ENCODE measurements at regions not wholly inside any gene's neighbourhood (a gene's known extent, or its start where the extent isn't known, plus 50 kb on each side); places are given as distances from the start of the nearest gene placed in this dataset.

DNA sequence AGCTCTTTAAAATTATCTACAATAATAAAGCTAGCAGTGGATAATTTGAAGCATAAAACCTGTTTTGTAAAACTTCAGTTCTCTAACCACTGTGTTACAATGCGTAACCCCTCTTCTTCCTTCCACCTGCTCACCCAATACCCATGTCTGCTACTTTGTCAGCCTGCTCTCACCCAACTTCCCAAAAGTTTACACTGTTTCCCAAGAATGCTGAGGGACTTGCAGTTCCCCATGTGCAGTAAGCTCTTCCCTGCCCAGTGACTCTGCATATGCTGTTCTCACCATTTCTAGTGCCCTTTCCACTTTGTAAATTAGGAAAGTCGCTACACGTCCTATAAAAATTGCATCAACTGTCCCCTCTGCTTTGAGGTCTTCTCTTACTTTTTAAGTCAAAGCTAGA, 315.9 kb upstream of the SEMA6D start:
- H3K4me1 ChIP-seq (replicated peaks in 1 of 2), result peaks cover 26 to 36% of the 10 kb centered on the region in 2 donors
- ATAC-seq (replicated peaks in 6 of 8), result no peak
- 60 to 100% (median 93%) methylated on average over 1 to 3 of the region's 3 CpGs for WGBS, 10 experiments
- H3K4me3 ChIP-seq, result no peak overlapping the region
- in situ Hi-C loops (cut with MboI; ENCODE audit: low pct_unique_long_range_greater_than_20kb in 2 of 9, low sequenced_read_pairs in 9 of 9, unreplicated experiment in 9 of 9), result no loop called here
- H3K27ac ChIP-seq, result no peak overlapping the region

DNA sequence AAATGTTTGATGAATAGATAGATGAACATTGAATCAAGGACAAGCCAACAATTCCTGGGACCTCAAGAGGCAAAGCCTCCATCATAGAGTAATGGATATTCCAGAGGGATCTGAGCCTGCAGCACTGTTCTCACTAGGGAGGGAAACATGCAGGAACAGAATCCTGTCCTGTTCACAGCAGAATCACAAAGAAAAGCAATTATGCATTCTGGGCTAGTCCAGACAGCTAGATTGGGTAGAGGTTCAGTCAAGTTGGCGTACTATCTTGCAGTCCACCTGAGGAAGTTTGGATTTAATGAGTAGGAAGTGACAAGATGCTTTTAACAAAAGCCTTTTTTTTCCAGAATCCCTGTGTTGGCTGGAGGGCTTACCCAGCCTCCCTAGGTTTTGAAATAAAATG, 314.5 kb upstream of the SEMA6D start:
- in situ Hi-C loops (cut with MboI; ENCODE audit: low pct_unique_long_range_greater_than_20kb in 2 of 9, low sequenced_read_pairs in 9 of 9, unreplicated experiment in 9 of 9), result no loop called here
- ATAC-seq (replicated peaks in 6 of 8), result peak in 2 of 8 experiments; percentile 35 to 44
- WGBS, 10 experiments, result 83 to 100% (median 100%) methylated on average over 1 of the region's 1 CpG; no CpG with 5 or more reads in 2 of the 10 experiments

DNA sequence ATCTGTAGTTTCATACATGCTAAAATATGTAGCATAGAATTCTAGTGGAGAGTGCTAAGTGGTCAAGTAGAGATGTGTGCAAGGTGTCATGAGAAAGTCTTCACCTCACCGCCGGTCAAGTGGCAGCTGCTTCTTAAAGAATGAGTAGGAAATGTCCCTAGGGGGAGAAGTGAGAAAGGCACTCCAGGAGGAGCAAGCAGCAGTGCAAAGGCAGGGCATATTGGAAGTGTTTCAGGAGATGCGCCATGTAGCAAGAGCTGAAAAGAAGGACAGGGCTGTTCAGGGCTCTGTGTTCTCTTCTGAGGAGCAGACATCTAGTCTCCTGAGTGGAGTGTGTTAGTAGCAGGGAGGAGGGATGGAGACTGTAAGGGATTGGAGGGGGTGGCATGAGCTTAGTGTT, 312.4 kb upstream of the SEMA6D start:
- 83 to 100% (median 100%) methylated on average over 1 to 3 of the region's 3 CpGs; no CpG with 5 or more reads in 3 of the 10 experiments for WGBS, 10 experiments
- in situ Hi-C loops (cut with MboI; ENCODE audit: low pct_unique_long_range_greater_than_20kb in 2 of 9, low sequenced_read_pairs in 9 of 9, unreplicated experiment in 9 of 9), result no loop called here
- H3K4me1 ChIP-seq (replicated peaks in 1 of 2), result peaks cover 27 to 34% of the 10 kb centered on the region in 2 donors
- H3K27ac ChIP-seq, result no peak overlapping the region
- ATAC-seq (replicated peaks in 6 of 8), result peak in 7 of 8 experiments; percentile 12 to 35 (median 23)
- no peak overlapping the region for H3K4me3 ChIP-seq

More for the DNA sequence above, 314.5 kb upstream of the SEMA6D start:
- Histone ChIP-seq H3K4me1 (replicated peaks in 1 of 2) (peaks cover 29 to 37% of the 10 kb centered on the region in 2 donors), H3K4me3 (no peak overlapping the region), H3K27ac (no peak overlapping the region)

- in situ Hi-C loops (cut with MboI; ENCODE audit: low pct_unique_long_range_greater_than_20kb in 2 of 9, low sequenced_read_pairs in 9 of 9, unreplicated experiment in 9 of 9), result no loop called here
Observed at GRCh38 chr15:47405365-47406162, 311.7 kb upstream of the SEMA6D start.

DNA sequence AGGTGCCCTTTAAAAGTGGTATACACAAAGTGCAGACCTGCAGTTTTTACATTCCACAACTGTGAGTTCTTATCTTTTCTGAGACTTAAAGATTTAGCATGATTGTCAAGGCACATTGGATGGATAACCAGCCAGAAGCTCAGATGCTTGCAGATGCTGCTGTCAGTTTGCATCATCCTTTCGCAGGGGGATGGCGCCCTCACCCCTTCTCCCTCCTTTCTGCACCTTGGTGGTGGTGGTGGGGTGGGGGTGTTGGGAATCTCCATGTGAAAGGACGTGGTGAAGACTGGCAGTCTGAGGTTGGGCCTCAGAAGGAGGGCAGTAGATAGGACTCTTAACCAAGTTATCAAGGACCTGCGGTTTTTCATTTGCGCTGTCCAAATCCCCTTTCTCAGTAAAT, 309.6 kb upstream of the SEMA6D start:
- Histone ChIP-seq H3K4me3 (no peak overlapping the region), H3K4me1 (replicated peaks in 1 of 2) (peaks cover 34% of the 10 kb centered on the region in 2 donors), H3K27ac (no peak overlapping the region)
- ATAC-seq (replicated peaks in 6 of 8), result peak in 1 of 8 experiments; percentile 35
- in situ Hi-C loops (cut with MboI; ENCODE audit: low pct_unique_long_range_greater_than_20kb in 2 of 9, low sequenced_read_pairs in 9 of 9, unreplicated experiment in 9 of 9), result no loop called here
- 40 to 100% (median 90%) methylated on average over 2 to 4 of the region's 5 CpGs; no CpG with 5 or more reads in 3 of the 10 experiments for WGBS, 10 experiments

More at GRCh38 chr15:47405365-47406162, 311.7 kb upstream of the SEMA6D start:
- peaks cover 27 to 32% of the 10 kb centered on the region in 2 donors for H3K4me1 ChIP-seq (replicated peaks in 1 of 2)
- peak; percentile 39 to 91 (median 66) for ATAC-seq (replicated peaks in 6 of 8)
- H3K4me3 ChIP-seq, result no peak overlapping the region
- H3K27ac ChIP-seq, result no peak overlapping the region
- 0 to 60% (median 17%) methylated on average over 2 to 5 of the region's 5 CpGs; no CpG with 5 or more reads in 1 of the 10 experiments for WGBS, 10 experiments

DNA sequence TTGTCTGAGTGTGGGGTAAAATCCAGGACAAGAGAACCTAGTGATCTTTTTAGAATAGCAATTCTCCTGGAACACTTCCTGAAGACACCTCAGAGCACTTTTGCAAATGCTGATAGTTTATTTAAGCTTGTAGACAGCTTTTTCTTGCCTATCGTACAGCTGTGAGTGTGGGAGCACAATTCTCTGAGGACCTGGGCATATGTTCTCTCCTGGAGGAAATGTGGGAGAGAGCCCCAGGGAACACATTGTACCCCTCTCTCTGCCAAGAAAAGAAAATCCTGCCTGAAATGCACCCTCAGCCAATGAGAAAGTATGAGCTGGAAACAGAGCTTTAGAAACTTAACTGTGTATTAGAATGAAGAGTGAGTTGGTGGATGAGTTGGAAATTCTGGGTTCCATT, 308.3 kb upstream of the SEMA6D start:
- WGBS, 10 experiments, result 17 to 100% (median 83%) methylated on average over 1 of the region's 1 CpG; no CpG with 5 or more reads in 3 of the 10 experiments
- ATAC-seq (replicated peaks in 6 of 8), result no peak
- no peak overlapping the region for H3K27ac ChIP-seq
- peaks cover 33% of the 10 kb centered on the region in 2 donors for H3K4me1 ChIP-seq (replicated peaks in 1 of 2)
- H3K4me3 ChIP-seq, result no peak overlapping the region
- in situ Hi-C loops (cut with MboI; ENCODE audit: low pct_unique_long_range_greater_than_20kb in 2 of 9, low sequenced_read_pairs in 9 of 9, unreplicated experiment in 9 of 9), result no loop called here

DNA sequence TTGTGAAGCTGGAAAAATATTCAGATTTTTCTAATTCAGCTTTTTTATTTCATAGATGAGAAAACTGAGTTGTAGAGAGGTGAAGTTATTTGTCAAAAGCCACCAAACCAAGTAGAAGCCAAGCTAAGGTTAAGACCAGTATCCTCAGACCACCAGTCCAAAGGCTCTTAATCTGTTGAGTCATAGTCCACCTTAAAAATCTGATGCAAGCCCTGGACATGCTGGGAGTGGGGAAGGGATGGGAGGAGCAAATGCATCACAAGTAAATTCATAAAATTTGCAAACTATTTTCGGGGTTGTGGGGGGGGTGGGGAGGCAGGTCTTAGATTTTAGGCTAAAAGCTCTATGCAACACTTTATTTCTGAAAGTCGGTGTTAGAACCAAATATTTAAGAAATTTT, 307.7 kb upstream of the SEMA6D start:
- Histone ChIP-seq H3K27ac (no peak overlapping the region), H3K4me1 (replicated peaks in 1 of 2) (peaks cover 33% of the 10 kb centered on the region in 2 donors), H3K4me3 (no peak overlapping the region)
- WGBS, 10 experiments, result 8 to 100% (median 75%) methylated on average over 1 to 2 of the region's 2 CpGs; no CpG with 5 or more reads in 6 of the 10 experiments
- peak in 6 of 8 experiments; percentile 8 to 67 (median 42) for ATAC-seq (replicated peaks in 6 of 8)
- in situ Hi-C loops (cut with MboI; ENCODE audit: low pct_unique_long_range_greater_than_20kb in 2 of 9, low sequenced_read_pairs in 9 of 9, unreplicated experiment in 9 of 9), result no loop called here

- no peak overlapping the region for H3K27ac ChIP-seq
- peaks cover 31 to 33% of the 10 kb centered on the region in 2 donors for H3K4me1 ChIP-seq (replicated peaks in 1 of 2)
- no peak for ATAC-seq (replicated peaks in 6 of 8)
- 50 to 100% (median 88%) methylated on average over 1 to 3 of the region's 3 CpGs; no CpG with 5 or more reads in 2 of the 10 experiments for WGBS, 10 experiments
- H3K4me3 ChIP-seq, result no peak overlapping the region
- in situ Hi-C loops (cut with MboI; ENCODE audit: low pct_unique_long_range_greater_than_20kb in 2 of 9, low sequenced_read_pairs in 9 of 9, unreplicated experiment in 9 of 9), result no loop called here
Observed at GRCh38 chr15:47410247-47410646, 307.1 kb upstream of the SEMA6D start.

GRCh38 chr15:47411733-47412132, 305.6 kb upstream of the SEMA6D start:
- Histone ChIP-seq H3K27ac (peak overlapping the region in 1 of 2 donors; percentile 1), H3K4me3 (no peak overlapping the region), H3K4me1 (replicated peaks in 1 of 2) (peaks cover 30 to 35% of the 10 kb centered on the region in 2 donors)
- peak in 2 of 8 experiments; percentile 21 to 23 for ATAC-seq (replicated peaks in 6 of 8)
- WGBS, 10 experiments, result 79 to 100% (median 93%) methylated on average over 1 to 4 of the region's 4 CpGs; no CpG with 5 or more reads in 1 of the 10 experiments
- in situ Hi-C loops (cut with MboI; ENCODE audit: low pct_unique_long_range_greater_than_20kb in 2 of 9, low sequenced_read_pairs in 9 of 9, unreplicated experiment in 9 of 9), result no loop called here

- Histone ChIP-seq H3K4me1 (replicated peaks in 1 of 2) (peaks cover 30 to 35% of the 10 kb centered on the region in 2 donors), H3K4me3 (no peak overlapping the region), H3K27ac (peak overlapping the region in 1 of 2 donors; percentile 1)
- 19 to 80% (median 57%) methylated on average over 1 to 3 of the region's 3 CpGs; no CpG with 5 or more reads in 2 of the 10 experiments for WGBS, 10 experiments
- in situ Hi-C loops (cut with MboI; ENCODE audit: low pct_unique_long_range_greater_than_20kb in 2 of 9, low sequenced_read_pairs in 9 of 9, unreplicated experiment in 9 of 9), result no loop called here
- ATAC-seq (replicated peaks in 6 of 8), result peak in 5 of 8 experiments; percentile 33 to 76 (median 62)
Observed at GRCh38 chr15:47412136-47412535, 305.2 kb upstream of the SEMA6D start.

- 53 to 100% (median 90%) methylated on average over 1 to 4 of the region's 4 CpGs; no CpG with 5 or more reads in 1 of the 10 experiments for whole genome bisulfite sequencing, 10 experiments
- ATAC-seq (replicated peaks in 6 of 8), result no peak
- no peak overlapping the region for H3K4me3 ChIP-seq
- peaks cover 27 to 35% of the 10 kb centered on the region in 2 donors for H3K4me1 ChIP-seq (replicated peaks in 1 of 2)
- H3K27ac ChIP-seq, result no peak overlapping the region
- in situ Hi-C loops (cut with MboI; ENCODE audit: low pct_unique_long_range_greater_than_20kb in 2 of 9, low sequenced_read_pairs in 9 of 9, unreplicated experiment in 9 of 9), result no loop called here
Observed at GRCh38 chr15:47412802-47413201, 304.5 kb upstream of the SEMA6D start.

DNA sequence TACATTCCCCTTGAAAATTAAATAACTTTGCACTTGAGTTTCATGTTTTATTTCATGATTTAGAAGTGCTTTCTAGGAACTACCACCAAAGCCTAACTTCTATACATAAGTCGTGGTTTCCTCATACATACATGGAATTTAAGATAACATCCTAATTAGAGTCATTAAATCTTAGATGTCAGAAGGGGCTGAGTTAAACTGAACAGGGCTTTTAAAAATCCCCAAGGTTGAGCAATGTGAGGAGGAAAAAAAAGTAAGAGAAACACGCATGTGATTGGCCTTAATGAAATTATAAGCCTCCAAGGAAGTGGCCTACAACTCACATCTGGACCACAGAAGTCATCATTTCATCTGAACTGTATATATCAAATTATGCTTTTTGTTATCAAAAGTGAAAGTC, 303.1 kb upstream of the SEMA6D start:
- WGBS, 10 experiments, result 0 to 100% (median 94%) methylated on average over 1 to 2 of the region's 2 CpGs; no CpG with 5 or more reads in 1 of the 10 experiments

DNA sequence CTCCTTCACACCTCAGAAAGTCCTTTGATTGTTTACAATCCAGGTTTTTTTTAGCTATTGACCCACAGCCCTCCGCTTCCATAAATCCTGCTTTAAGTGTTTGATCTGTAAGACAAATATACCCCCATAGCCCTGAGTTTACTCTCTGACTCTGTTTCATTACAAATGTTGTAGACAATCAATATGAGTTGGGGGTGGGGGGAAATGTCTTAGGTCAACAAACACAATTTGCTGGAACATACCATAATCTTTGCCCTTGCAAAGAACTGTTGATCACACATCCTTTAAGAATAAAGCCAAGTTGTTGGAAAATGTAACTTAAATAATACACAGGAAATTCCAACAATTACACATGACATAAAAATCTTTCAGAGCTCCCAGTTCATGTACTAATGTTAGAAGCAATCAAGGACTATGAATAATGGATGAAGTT, 301.8 kb upstream of the SEMA6D start:
- H3K4me3 ChIP-seq, result no peak overlapping the region
- H3K4me1 ChIP-seq (replicated peaks in 1 of 2), result peaks cover 27 to 35% of the 10 kb centered on the region in 2 donors
- in situ Hi-C loops (cut with MboI; ENCODE audit: low pct_unique_long_range_greater_than_20kb in 2 of 9, low sequenced_read_pairs in 9 of 9, unreplicated experiment in 9 of 9), result no loop called here
- 33 to 100% (median 76%) methylated on average over 1 of the region's 1 CpG; no CpG with 5 or more reads in 2 of the 10 experiments for WGBS, 10 experiments
- peak in 5 of 8 experiments; percentile 33 to 60 (median 49) for ATAC-seq (replicated peaks in 6 of 8)
- peak overlapping the region in 1 of 2 donors; percentile 45 for H3K27ac ChIP-seq

More for the DNA sequence above, 303.1 kb upstream of the SEMA6D start:
- H3K27ac ChIP-seq, result no peak overlapping the region
- no peak for ATAC-seq (replicated peaks in 6 of 8)
- in situ Hi-C loops (cut with MboI; ENCODE audit: low pct_unique_long_range_greater_than_20kb in 2 of 9, low sequenced_read_pairs in 9 of 9, unreplicated experiment in 9 of 9), result no loop called here
- no peak overlapping the region for H3K4me3 ChIP-seq
- H3K4me1 ChIP-seq (replicated peaks in 1 of 2), result peaks cover 27 to 35% of the 10 kb centered on the region in 2 donors

Data from motor neuron (in vitro differentiated cells).